ACC112 (cell line): ENCODE measurements at regions not wholly inside any gene's neighbourhood (a gene's known extent, or its start where the extent isn't known, plus 50 kb on each side); places are given as distances from the start of the nearest gene placed in this dataset.

ENCODE experiments used
- H2AFZ ChIP-seq: fragments of 200-600 bp; sonication (generic); one replicate; pipeline ENCODE4 v1.6.0; 2017; ENCODE audit warnings: antibody characterized with exemption, low read length; ENCODE audit not compliant: unreplicated experiment
- H3K27ac ChIP-seq: fragments of 200-600 bp; sonication (generic); 2 replicates; pipeline ENCODE4 v1.5.1; 2014; ENCODE audit warnings: low read depth, mild to moderate bottlenecking, antibody characterized with exemption, low read length, moderate library complexity
- H3K27me3 ChIP-seq: fragments of 200-600 bp; sonication (generic); 2 replicates; pipeline ENCODE4 v1.6.1; 2014; ENCODE audit warnings: mild to moderate bottlenecking, antibody characterized with exemption, low read length, moderate library complexity, mixed read lengths; ENCODE audit not compliant: insufficient read depth
- H3K36me3 ChIP-seq: fragments of 200-600 bp; sonication (generic); 2 replicates; pipeline ENCODE4 v1.6.1; 2016; ENCODE audit warnings: mild to moderate bottlenecking, antibody characterized with exemption, low read length, moderate library complexity, mixed read lengths; ENCODE audit not compliant: insufficient read depth
- H3K4me1 ChIP-seq: fragments of 200-600 bp; sonication (generic); one replicate; pipeline ENCODE4 v1.6.1; 2016; ENCODE audit warnings: low read length, mixed read lengths; ENCODE audit not compliant: insufficient read depth, unreplicated experiment, control insufficient read depth
- H3K4me3 ChIP-seq: fragments of 200-600 bp; sonication (generic); 2 replicates; pipeline ENCODE4 v1.5.1; 2014; ENCODE audit warnings: mild to moderate bottlenecking, low read depth, low read length
- H3K79me2 ChIP-seq: fragments of 200-600 bp; sonication (generic); one replicate; pipeline ENCODE4 v1.6.0; 2016; ENCODE audit warnings: low read length; ENCODE audit not compliant: control insufficient read depth, unreplicated experiment, insufficient read depth

- Histone ChIP-seq H3K4me1 (no peaks in the 10 kb centered on the region), H2AFZ (no peak overlapping the region), H3K36me3 (no peaks in the 10 kb centered on the region), H3K4me3 (no peak overlapping the region), H3K27ac (no peak overlapping the region), H3K27me3 (peaks cover 6% of the 10 kb centered on the region; the same call in 1 of the 2 replicates), H3K79me2 (no peaks in the 10 kb centered on the region)
Measured at GRCh38 chr6:125421836-125422235, 120.1 kb upstream of the HDDC2 start.

- H3K4me1 ChIP-seq = no peaks in the 10 kb centered on the region
- no peaks in the 10 kb centered on the region for H3K36me3 ChIP-seq
- no peaks in the 10 kb centered on the region for H3K79me2 ChIP-seq
Measured at GRCh38 chr6:125423047-125423446, 121.3 kb upstream of the HDDC2 start.

GRCh38 chr6:125431971-125432370, 130.2 kb upstream of the HDDC2 start:
- no peak overlapping the region for H2AFZ ChIP-seq
- no peak overlapping the region for H3K27ac ChIP-seq
- H3K4me1 ChIP-seq = no peaks in the 10 kb centered on the region
- no peaks in the 10 kb centered on the region for H3K79me2 ChIP-seq
- H3K27me3 ChIP-seq = peaks cover 28% of the 10 kb centered on the region; the same call in 1 of the 2 replicates
- no peaks in the 10 kb centered on the region for H3K36me3 ChIP-seq
- no peak overlapping the region for H3K4me3 ChIP-seq

More at GRCh38 chr6:125423047-125423446, 121.3 kb upstream of the HDDC2 start:
- Histone ChIP-seq H3K4me3 (no peak overlapping the region), H3K27me3 (peaks cover 9% of the 10 kb centered on the region; the same call in 1 of the 2 replicates), H3K27ac (no peak overlapping the region), H2AFZ (no peak overlapping the region)

DNA sequence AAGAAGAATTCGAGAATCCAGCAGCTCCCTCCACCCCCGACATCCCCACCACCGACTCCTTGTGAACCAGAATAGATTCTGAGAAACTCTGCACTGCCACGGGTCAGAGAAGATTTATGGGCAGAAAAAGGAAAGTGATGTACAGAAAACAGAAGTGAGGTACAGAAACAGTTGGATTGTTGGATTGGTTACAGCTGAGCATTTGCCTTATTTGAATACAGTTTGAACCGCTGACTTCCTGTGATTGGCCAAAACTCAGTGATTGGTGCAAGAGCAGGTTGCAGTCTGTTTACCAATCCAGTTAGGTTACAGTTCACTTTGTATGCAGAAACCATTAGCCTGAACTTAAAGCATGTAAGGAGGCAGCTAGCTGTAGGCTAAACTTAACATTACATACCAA, 131.2 kb upstream of the HDDC2 start:
- Histone ChIP-seq H3K27ac (no peak overlapping the region), H3K4me1 (no peaks in the 10 kb centered on the region), H3K4me3 (no peak overlapping the region), H3K79me2 (no peaks in the 10 kb centered on the region), H3K36me3 (no peaks in the 10 kb centered on the region), H3K27me3 (peaks cover 29% of the 10 kb centered on the region; the same call in 1 of the 2 replicates), H2AFZ (no peak overlapping the region)

DNA sequence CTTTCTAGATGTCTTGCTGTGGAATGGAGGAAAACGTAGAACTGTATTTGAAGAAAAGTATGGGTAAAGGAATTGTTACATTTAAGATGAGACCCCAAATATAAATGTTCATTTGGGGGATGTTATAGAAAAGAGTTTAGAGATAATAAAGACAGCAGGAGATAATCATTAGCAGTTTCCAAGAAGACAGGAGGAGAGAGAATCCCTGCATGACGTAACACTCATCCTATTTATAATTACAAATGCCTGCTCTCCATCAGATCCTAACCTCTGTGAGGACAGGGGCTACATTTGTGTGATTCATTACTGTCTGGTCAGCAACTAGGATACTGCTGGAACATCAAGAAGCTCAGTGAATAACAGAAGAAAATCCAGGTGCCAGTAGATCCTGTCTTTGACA, 133.0 kb upstream of the HDDC2 start:
- no peak overlapping the region for H2AFZ ChIP-seq
- H3K27me3 ChIP-seq = peaks cover 31% of the 10 kb centered on the region
- H3K79me2 ChIP-seq = no peaks in the 10 kb centered on the region
- no peak overlapping the region for H3K4me3 ChIP-seq
- no peaks in the 10 kb centered on the region for H3K4me1 ChIP-seq
- no peaks in the 10 kb centered on the region for H3K36me3 ChIP-seq
- no peak overlapping the region for H3K27ac ChIP-seq

DNA sequence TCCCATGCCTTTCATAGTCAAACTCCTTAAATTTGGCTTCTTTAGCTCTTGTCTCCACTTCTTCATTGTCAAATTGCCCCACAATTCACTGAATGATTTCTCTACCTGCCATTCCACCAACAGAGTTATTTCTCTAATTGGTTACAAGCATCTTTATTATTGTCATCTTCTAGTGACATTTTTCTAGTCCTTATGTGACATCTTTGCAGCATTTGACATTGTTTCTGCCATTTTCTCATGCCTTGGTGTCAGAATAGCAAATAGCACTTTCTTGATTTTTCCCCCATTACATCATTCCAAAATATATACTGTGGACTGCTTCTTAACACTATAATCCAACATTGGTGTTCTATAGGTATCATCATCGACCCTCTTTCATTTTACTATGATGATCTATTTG, 137.7 kb upstream of the HDDC2 start:
- H3K79me2 ChIP-seq = no peaks in the 10 kb centered on the region
- H3K27ac ChIP-seq = no peak overlapping the region
- H3K4me3 ChIP-seq = no peak overlapping the region
- no peaks in the 10 kb centered on the region for H3K4me1 ChIP-seq
- peaks cover 56% of the 10 kb centered on the region for H3K27me3 ChIP-seq
- no peak overlapping the region for H2AFZ ChIP-seq
- no peaks in the 10 kb centered on the region for H3K36me3 ChIP-seq

DNA sequence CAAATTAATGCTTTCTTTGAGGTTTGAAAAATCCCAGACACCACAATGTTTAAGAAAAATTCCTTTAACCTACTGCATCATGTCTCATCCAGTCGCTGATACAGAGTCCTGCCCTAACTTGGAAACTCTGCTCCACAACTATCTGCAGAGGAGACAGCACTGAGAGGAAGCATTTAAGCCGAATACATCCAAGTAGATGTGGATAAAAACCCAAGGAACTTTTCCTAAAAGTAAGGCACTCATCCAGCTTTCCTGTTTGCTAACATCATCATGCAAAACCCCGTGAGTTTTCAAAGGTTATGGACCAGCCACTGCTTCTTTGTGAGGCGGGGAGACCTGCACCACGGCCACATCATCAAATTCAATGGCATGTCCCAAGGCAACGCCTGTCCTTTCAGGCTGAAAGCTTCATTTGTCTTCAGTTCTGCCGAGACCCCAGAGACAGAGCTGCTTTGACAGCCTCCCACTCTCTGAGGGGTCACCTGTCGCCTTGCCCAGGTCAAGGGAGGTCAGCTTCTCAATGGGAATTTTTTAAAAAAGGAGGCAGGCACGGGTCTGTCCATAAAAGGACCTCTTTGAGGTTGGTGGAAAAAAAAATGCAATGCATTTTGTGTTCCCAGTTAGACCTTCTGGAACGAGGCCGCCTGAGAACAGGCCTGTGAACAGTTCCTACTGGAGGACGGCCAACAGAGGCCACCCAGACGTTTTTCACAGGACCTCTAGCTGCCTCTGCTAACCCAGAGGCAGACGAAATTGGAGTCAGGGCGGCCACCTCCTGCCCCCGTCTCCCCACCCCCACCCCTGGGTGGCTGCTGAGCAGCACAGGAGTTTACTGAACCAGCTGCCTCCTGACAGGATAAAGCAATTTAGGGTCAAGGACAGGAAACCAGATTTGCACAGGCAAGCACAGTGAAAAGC, 142.5 kb upstream of the HDDC2 start:
- H2AFZ ChIP-seq = no peak overlapping the region
- no peaks in the 10 kb centered on the region for H3K4me1 ChIP-seq
- no peak overlapping the region for H3K4me3 ChIP-seq

DNA sequence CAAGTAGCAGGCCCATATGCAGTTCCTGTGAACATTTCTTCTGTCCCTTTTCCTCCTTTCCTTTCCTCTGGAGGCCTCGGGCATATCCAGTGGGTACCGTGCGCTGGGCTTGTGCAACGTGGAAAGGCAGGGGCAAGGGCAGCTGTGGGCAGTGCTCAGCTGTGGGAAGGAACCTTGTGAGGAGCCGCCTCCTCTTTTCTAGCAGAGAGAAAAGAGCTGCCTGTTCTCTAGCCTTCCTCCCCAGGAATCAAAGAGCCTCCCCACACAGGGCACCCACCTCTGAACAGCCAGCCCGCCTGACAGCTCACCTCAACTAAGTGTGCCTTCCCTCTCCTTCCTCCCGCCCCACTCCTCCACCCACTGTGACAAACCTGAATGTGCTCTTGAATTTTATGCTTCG, 143.3 kb upstream of the HDDC2 start:
- Histone ChIP-seq H3K79me2 (no peaks in the 10 kb centered on the region), H3K4me1 (no peaks in the 10 kb centered on the region), H3K27ac (no peak overlapping the region), H3K27me3 (peaks cover 68% of the 10 kb centered on the region), H3K36me3 (no peaks in the 10 kb centered on the region), H3K4me3 (no peak overlapping the region), H2AFZ (no peak overlapping the region)

More for the DNA sequence above, 142.5 kb upstream of the HDDC2 start:
- no peaks in the 10 kb centered on the region for H3K36me3 ChIP-seq
- H3K79me2 ChIP-seq = no peaks in the 10 kb centered on the region
- H3K27me3 ChIP-seq = peaks cover 71% of the 10 kb centered on the region
- H3K27ac ChIP-seq = no peak overlapping the region

- peaks cover 61% of the 10 kb centered on the region for H3K27me3 ChIP-seq
- H3K4me1 ChIP-seq = no peaks in the 10 kb centered on the region
- H3K27ac ChIP-seq = no peak overlapping the region
- H2AFZ ChIP-seq = no peak overlapping the region
- H3K36me3 ChIP-seq = no peaks in the 10 kb centered on the region
- H3K4me3 ChIP-seq = no peak overlapping the region
- H3K79me2 ChIP-seq = no peaks in the 10 kb centered on the region
Measured at GRCh38 chr6:125446011-125446410, 144.2 kb upstream of the HDDC2 start.

DNA sequence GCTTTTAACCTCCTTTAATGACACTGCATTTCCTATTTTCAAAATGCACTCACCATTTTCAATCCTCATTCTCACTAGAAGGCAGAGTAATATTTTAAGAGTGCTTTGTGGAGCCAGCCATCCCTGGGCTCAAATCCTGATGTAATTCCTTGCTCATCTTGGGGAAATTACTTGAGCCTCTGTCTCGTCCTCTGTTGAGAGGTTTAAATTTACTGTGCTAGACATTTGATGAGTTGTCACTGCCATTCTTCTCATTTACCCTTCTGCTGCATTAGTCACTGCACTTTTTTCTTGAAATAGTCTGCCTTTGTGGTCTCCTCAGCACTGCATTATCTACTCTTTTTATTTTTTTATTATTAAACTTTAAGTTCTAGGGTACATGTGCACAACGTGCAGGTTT, 150.0 kb upstream of the HDDC2 start:
- Histone ChIP-seq H3K4me1 (no peaks in the 10 kb centered on the region), H3K79me2 (no peaks in the 10 kb centered on the region), H3K36me3 (no peaks in the 10 kb centered on the region), H3K27ac (no peak overlapping the region), H2AFZ (no peak overlapping the region), H3K27me3 (peaks cover 11% of the 10 kb centered on the region), H3K4me3 (no peak overlapping the region)

GRCh38 chr6:125453516-125453915, 151.7 kb upstream of the HDDC2 start:
- H2AFZ ChIP-seq = no peak overlapping the region
- H3K27me3 ChIP-seq = no peaks in the 10 kb centered on the region
- H3K4me3 ChIP-seq = no peak overlapping the region
- H3K27ac ChIP-seq = no peak overlapping the region
- H3K36me3 ChIP-seq = no peaks in the 10 kb centered on the region
- H3K79me2 ChIP-seq = no peaks in the 10 kb centered on the region
- H3K4me1 ChIP-seq = no peaks in the 10 kb centered on the region
